Upper lobe of left lung (tissue), 4 donors: ENCODE measurements at regions not wholly inside any gene's neighbourhood (a gene's known extent, or its start where the extent isn't known, plus 50 kb on each side); places are given as distances from the start of the nearest gene placed in this dataset.

Experiments
- EP300 ChIP-seq, 4 donors: sonication (generic); formaldehyde crosslinking; IDR thresholded peaks; one replicate each; pipeline ENCODE4 v1.5.1; 2017; ENCODE audit warnings: antibody characterized with exemption in 4 of 4, control low read depth in 2 of 4
- POLR2A ChIP-seq, 4 donors: fragments of 450-650 bp; IDR thresholded peaks; one replicate each; pipeline ENCODE4 v1.5.1; 2016 to 2017; ENCODE audit warnings: antibody characterized with exemption in 4 of 4, mild to moderate bottlenecking in 2 of 4
- POLR2AphosphoS5 ChIP-seq, 2 donors: sonication (generic); formaldehyde crosslinking; IDR thresholded peaks; one replicate each; pipeline ENCODE4 v1.5.1; 2017; ENCODE audit warnings: antibody characterized with exemption in 2 of 2
- TF ChIP-seq, protein P1 (sequence below), 6 experiments: fragments of 450-650 bp in 4 of 6; fragments of 200-600 bp in 2 of 6; sonication (generic) in 2 of 6; IDR thresholded peaks; one replicate each; pipeline ENCODE4 v1.5.1; 2016 to 2019; ENCODE audit warnings: antibody characterized with exemption in 6 of 6

DNA sequence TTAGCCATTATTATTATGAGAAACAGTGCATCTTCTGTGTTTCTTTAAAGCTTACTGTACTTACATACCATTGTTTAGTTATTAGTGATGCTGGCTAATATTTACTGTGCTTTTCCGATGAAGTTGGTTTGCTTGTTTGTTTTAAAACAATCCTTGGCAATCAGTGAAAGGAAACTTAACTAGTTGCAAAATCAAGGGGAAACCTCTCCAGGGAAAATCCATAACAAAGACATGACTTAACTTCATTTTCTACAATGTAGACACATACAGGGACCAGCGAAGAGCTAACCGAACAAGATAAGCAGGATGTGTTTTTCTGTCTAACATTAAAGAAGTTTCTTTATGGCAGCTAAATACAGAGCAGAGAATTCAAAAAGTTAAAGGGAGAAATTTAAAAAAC, 102.5 kb upstream of the PARP11 start:
- TF ChIP-seq, protein P1, sequence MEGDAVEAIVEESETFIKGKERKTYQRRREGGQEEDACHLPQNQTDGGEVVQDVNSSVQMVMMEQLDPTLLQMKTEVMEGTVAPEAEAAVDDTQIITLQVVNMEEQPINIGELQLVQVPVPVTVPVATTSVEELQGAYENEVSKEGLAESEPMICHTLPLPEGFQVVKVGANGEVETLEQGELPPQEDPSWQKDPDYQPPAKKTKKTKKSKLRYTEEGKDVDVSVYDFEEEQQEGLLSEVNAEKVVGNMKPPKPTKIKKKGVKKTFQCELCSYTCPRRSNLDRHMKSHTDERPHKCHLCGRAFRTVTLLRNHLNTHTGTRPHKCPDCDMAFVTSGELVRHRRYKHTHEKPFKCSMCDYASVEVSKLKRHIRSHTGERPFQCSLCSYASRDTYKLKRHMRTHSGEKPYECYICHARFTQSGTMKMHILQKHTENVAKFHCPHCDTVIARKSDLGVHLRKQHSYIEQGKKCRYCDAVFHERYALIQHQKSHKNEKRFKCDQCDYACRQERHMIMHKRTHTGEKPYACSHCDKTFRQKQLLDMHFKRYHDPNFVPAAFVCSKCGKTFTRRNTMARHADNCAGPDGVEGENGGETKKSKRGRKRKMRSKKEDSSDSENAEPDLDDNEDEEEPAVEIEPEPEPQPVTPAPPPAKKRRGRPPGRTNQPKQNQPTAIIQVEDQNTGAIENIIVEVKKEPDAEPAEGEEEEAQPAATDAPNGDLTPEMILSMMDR (IDR thresholded peaks at IDR 0.05) = no peak
- no peak for TF ChIP-seq EP300 (IDR thresholded peaks at IDR 0.05)
- TF ChIP-seq POLR2A (IDR thresholded peaks at IDR 0.05) = no peak
- no peak for TF ChIP-seq POLR2AphosphoS5 (IDR thresholded peaks at IDR 0.05)
